ENCODE measurements at regions not wholly inside any gene's neighbourhood (a gene's known extent, or its start where the extent isn't known, plus 50 kb on each side); places are given as distances from the start of the nearest gene placed in this dataset.

DNA sequence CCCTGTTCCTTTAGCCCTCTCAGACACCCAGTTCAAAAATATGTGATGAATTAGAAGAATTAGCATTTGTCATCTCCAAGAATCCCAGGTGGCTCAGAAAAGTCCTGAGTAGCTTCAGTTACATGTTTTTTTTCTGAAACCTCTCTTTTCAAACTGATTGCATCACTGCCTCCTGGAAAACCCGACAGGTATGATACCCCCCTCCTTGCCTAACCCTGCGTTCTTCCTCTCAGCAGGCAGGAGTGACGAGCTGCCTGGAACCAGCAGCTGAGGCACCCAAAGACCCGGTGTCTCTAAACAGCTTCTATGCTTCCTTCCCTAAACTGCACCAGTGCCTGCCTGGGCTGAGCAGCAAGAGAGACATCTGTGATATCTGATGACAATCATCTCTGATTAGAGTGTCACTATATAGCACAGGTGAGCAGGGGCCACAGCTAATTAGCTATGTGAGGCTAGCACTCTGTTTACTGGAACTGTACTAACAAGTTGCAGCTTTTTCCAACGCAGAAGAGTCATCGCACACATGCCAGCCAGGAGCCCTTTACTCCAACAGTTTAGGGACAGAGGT lies 376.4 kb upstream of the ATP5MC3 start:
- Histone ChIP-seq H3K9me3 (ENCODE audit: control insufficient read depth in 4 of 4, low read length in 3 of 4) (no peaks in the 10 kb centered on the region), H3K36me3 (ENCODE audit: control insufficient read depth in 4 of 4, insufficient read depth in 3 of 4, low read depth in 1 of 4, low read length in 3 of 4) (no peaks in the 10 kb centered on the region), H3K9ac (ENCODE audit: low read depth in 1 of 2, low read length in 2 of 2) (no peak overlapping the region), H3K27me3 (ENCODE audit: control insufficient read depth in 4 of 4, insufficient read depth in 4 of 4, low read length in 3 of 4) (no peaks in the 10 kb centered on the region), H3K27ac (ENCODE audit: low read depth in 1 of 2, low read length in 2 of 2) (no peak overlapping the region), H3K4me1 (ENCODE audit: control insufficient read depth in 4 of 4, insufficient read depth in 4 of 4, low read length in 3 of 4) (no peaks in the 10 kb centered on the region), H3K4me3 (ENCODE audit: low read depth in 1 of 3, low read length in 3 of 3) (no peak overlapping the region)
- DNase-seq (ENCODE audit: low spot score): no peak
- WGBS: 71% methylated on average over 6 of the region's 6 CpGs
- TF ChIP-seq FOXA2 (IDR thresholded peaks at IDR 0.05) (no peak), NR2F2 (IDR thresholded peaks at IDR 0.05) (no peak), GABPA (IDR thresholded peaks at IDR 0.05 in 1 of 2, conservative IDR thresholded peaks at IDR 0.05 in 1 of 2) (no peak), HNF4G (IDR thresholded peaks at IDR 0.05) (no peak), RXRA (IDR thresholded peaks at IDR 0.05) (no peak), FOXA1 (IDR thresholded peaks at IDR 0.05) (no peak), HNF4A (conservative IDR thresholded peaks at IDR 0.05) (no peak), TAF1 (conservative IDR thresholded peaks at IDR 0.05) (no peak), EGR1 (IDR thresholded peaks at IDR 0.05; ENCODE audit: low read depth in 2 of 2) (no peak), RAD21 (IDR thresholded peaks at IDR 0.05) (no peak), YY1 (IDR thresholded peaks at IDR 0.05) (no peak), SP1 (IDR thresholded peaks at IDR 0.05) (no peak), JUND (IDR thresholded peaks at IDR 0.05) (no peak)
- TF ChIP-seq, protein P1, sequence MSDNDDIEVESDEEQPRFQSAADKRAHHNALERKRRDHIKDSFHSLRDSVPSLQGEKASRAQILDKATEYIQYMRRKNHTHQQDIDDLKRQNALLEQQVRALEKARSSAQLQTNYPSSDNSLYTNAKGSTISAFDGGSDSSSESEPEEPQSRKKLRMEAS (IDR thresholded peaks at IDR 0.05): no peak
- TF ChIP-seq, protein P2, sequence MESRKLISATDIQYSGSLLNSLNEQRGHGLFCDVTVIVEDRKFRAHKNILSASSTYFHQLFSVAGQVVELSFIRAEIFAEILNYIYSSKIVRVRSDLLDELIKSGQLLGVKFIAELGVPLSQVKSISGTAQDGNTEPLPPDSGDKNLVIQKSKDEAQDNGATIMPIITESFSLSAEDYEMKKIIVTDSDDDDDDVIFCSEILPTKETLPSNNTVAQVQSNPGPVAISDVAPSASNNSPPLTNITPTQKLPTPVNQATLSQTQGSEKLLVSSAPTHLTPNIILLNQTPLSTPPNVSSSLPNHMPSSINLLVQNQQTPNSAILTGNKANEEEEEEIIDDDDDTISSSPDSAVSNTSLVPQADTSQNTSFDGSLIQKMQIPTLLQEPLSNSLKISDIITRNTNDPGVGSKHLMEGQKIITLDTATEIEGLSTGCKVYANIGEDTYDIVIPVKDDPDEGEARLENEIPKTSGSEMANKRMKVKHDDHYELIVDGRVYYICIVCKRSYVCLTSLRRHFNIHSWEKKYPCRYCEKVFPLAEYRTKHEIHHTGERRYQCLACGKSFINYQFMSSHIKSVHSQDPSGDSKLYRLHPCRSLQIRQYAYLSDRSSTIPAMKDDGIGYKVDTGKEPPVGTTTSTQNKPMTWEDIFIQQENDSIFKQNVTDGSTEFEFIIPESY (IDR thresholded peaks at IDR 0.05): no peak
- TF ChIP-seq, protein P3, sequence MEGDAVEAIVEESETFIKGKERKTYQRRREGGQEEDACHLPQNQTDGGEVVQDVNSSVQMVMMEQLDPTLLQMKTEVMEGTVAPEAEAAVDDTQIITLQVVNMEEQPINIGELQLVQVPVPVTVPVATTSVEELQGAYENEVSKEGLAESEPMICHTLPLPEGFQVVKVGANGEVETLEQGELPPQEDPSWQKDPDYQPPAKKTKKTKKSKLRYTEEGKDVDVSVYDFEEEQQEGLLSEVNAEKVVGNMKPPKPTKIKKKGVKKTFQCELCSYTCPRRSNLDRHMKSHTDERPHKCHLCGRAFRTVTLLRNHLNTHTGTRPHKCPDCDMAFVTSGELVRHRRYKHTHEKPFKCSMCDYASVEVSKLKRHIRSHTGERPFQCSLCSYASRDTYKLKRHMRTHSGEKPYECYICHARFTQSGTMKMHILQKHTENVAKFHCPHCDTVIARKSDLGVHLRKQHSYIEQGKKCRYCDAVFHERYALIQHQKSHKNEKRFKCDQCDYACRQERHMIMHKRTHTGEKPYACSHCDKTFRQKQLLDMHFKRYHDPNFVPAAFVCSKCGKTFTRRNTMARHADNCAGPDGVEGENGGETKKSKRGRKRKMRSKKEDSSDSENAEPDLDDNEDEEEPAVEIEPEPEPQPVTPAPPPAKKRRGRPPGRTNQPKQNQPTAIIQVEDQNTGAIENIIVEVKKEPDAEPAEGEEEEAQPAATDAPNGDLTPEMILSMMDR (IDR thresholded peaks at IDR 0.05; ENCODE audit: low read depth, low read length, missing input control): no peak
- TF ChIP-seq, protein P4, sequence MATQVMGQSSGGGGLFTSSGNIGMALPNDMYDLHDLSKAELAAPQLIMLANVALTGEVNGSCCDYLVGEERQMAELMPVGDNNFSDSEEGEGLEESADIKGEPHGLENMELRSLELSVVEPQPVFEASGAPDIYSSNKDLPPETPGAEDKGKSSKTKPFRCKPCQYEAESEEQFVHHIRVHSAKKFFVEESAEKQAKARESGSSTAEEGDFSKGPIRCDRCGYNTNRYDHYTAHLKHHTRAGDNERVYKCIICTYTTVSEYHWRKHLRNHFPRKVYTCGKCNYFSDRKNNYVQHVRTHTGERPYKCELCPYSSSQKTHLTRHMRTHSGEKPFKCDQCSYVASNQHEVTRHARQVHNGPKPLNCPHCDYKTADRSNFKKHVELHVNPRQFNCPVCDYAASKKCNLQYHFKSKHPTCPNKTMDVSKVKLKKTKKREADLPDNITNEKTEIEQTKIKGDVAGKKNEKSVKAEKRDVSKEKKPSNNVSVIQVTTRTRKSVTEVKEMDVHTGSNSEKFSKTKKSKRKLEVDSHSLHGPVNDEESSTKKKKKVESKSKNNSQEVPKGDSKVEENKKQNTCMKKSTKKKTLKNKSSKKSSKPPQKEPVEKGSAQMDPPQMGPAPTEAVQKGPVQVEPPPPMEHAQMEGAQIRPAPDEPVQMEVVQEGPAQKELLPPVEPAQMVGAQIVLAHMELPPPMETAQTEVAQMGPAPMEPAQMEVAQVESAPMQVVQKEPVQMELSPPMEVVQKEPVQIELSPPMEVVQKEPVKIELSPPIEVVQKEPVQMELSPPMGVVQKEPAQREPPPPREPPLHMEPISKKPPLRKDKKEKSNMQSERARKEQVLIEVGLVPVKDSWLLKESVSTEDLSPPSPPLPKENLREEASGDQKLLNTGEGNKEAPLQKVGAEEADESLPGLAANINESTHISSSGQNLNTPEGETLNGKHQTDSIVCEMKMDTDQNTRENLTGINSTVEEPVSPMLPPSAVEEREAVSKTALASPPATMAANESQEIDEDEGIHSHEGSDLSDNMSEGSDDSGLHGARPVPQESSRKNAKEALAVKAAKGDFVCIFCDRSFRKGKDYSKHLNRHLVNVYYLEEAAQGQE (IDR thresholded peaks at IDR 0.05): no peak
- TF ChIP-seq, protein P5, sequence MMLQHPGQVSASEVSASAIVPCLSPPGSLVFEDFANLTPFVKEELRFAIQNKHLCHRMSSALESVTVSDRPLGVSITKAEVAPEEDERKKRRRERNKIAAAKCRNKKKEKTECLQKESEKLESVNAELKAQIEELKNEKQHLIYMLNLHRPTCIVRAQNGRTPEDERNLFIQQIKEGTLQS (IDR thresholded peaks at IDR 0.05): no peak
